Bronchial epithelial cell (primary cell): ENCODE measurements at regions not wholly inside any gene's neighbourhood (a gene's known extent, or its start where the extent isn't known, plus 50 kb on each side); places are given as distances from the start of the nearest gene placed in this dataset.
A peak's percentile ranks its signal among the peaks of the same experiment; 100 is the strongest.

Experiments
- DNase-seq: peaks from one replicate; pipeline ENCODE4 v3.0.0-alpha.2; 2010; ENCODE audit warnings: low read depth
- FAIRE-seq: peaks from 2 replicates; lab custom pipeline; 2011; peaks lifted over from hg19 to GRCh38; lab: Jason Lieb, UNC
- H3K27me3 ChIP-seq: 2 replicates; pipeline ENCODE4 v1.5.1; 2011; ENCODE audit warnings: low read length; ENCODE audit not compliant: control insufficient read depth, insufficient read depth
- H3K36me3 ChIP-seq: 2 replicates; pipeline ENCODE4 v1.5.1; 2011; ENCODE audit warnings: low read length; ENCODE audit not compliant: control insufficient read depth, insufficient read depth
- H3K4me3 ChIP-seq: 2 replicates; pipeline ENCODE4 v1.5.1; 2011; ENCODE audit warnings: mild to moderate bottlenecking, low read depth, low read length, control low read depth
- TF ChIP-seq, protein P1 (sequence below): IDR thresholded peaks from 2 replicates; pipeline ENCODE4 v1.5.1; 2011; ENCODE audit warnings: mild to moderate bottlenecking, moderate library complexity, low read length, control low read depth, inconsistent platforms; ENCODE audit not compliant: insufficient read depth, severe bottlenecking

DNA sequence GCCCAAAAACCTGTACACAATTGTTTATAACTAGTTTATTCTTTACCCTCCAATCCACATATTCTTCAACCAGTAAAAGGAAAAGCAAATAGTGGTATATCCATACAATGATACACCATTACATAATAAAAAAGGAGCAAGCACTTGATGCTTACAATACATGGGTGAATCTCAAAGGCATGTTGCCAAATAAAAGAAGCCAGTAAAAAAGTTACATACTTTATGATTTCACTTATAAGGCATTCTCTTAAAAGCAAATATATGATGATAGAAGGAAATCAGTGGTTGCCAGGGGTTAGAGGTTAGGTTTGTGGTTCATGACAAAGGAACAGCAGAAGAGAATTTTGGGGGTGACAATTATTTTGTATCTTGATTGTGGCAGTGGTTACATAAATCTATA lies 896.1 kb upstream of the LCORL start:
- H3K36me3 ChIP-seq = no peaks in the 10 kb centered on the region
- TF ChIP-seq, protein P1, sequence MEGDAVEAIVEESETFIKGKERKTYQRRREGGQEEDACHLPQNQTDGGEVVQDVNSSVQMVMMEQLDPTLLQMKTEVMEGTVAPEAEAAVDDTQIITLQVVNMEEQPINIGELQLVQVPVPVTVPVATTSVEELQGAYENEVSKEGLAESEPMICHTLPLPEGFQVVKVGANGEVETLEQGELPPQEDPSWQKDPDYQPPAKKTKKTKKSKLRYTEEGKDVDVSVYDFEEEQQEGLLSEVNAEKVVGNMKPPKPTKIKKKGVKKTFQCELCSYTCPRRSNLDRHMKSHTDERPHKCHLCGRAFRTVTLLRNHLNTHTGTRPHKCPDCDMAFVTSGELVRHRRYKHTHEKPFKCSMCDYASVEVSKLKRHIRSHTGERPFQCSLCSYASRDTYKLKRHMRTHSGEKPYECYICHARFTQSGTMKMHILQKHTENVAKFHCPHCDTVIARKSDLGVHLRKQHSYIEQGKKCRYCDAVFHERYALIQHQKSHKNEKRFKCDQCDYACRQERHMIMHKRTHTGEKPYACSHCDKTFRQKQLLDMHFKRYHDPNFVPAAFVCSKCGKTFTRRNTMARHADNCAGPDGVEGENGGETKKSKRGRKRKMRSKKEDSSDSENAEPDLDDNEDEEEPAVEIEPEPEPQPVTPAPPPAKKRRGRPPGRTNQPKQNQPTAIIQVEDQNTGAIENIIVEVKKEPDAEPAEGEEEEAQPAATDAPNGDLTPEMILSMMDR = no peak
- FAIRE-seq = no peak
- peak; percentile 49 for DNase-seq
- no peak overlapping the region for H3K4me3 ChIP-seq
- H3K27me3 ChIP-seq = no peaks in the 10 kb centered on the region

DNA sequence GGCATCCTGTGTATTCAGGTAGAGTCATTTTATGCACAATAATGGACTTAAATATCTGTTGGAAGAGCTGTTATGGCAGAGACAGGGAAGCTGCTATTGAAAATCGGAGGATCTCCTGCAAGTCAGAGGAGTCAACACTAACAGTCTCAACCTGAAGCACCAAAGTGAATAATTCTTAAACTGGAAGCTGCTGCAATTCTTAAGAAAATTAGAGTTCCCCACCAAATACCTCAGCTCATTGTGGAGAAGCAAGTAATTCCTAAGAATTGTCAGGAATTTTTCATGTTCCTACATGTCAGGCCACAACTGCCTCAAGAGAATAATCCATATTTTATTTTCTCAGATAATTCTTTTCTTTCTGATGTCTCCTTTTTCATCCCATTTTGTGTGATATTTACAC lies 892.6 kb upstream of the LCORL start:
- TF ChIP-seq, protein P1 = no peak
- no peak overlapping the region for H3K4me3 ChIP-seq
- DNase-seq (peak; percentile 57), FAIRE-seq (no peak)
- no peaks in the 10 kb centered on the region for H3K27me3 ChIP-seq
- no peaks in the 10 kb centered on the region for H3K36me3 ChIP-seq

DNA sequence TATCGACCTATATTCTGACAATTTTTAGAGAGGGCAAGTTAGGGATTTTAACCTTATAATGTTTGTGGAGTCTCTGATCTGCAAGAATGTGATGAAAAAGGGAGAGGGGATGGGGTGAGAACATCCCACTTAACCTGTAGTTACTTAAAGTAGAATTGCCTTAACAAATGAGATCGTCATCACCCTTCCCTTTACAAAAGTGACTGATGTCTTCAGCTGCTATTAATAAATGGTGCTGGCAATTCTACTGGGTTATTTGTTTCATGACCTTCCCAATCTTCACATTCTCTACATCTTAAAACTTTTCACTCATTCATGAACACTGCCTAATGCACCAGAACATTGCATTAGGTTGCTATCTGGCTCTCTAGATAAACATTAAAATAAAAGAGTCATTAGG lies 873.4 kb upstream of the LCORL start:
- H3K4me3 ChIP-seq = no peak overlapping the region
- H3K27me3 ChIP-seq = no peaks in the 10 kb centered on the region
- TF ChIP-seq, protein P1 = no peak
- no peak for DNase-seq
- H3K36me3 ChIP-seq = no peaks in the 10 kb centered on the region
- no peak for FAIRE-seq

DNA sequence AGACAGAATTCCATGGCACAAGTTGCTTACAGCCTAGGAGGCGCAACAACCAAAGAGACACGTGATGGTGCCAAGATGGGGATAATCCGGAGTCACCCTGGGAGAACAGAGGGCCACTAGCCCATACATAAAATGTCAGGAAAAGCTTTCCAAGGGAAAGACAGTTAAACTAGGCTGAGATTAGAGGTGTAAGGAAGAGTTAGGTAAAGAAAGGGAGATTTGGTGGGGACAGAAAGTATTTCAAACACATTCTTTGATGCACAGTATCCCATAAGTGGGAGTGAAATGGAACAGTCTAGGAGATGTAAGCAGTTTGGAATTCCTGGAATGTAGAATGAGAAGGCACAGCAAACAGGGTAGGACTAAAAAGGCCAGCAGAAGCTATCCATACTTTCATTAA lies 860.9 kb upstream of the LCORL start:
- Histone ChIP-seq H3K36me3 (no peaks in the 10 kb centered on the region), H3K4me3 (no peak overlapping the region), H3K27me3 (no peaks in the 10 kb centered on the region)
- TF ChIP-seq, protein P1 = no peak
- no peak for FAIRE-seq
- peak; percentile 74 for DNase-seq

DNA sequence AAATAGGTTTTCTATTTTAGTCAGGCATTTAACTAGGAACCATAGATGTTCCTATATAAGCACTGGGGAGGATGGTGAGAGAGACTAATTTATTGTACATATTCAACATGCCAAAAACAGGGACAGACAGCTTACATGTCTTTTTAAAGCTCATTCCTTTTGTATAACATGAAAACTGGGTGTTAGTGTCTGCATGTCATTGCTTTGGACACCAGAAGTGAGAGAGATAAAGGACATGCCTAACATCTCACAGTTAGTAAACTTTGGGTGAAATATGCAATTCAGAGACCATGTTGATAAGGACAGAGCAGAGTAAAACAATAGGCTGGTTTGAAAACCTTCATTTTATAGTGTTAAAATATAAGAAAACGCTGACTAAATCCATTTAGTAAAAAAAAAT lies 860.0 kb upstream of the LCORL start:
- FAIRE-seq (no peak), DNase-seq (no peak)
- no peaks in the 10 kb centered on the region for H3K27me3 ChIP-seq
- TF ChIP-seq, protein P1 = no peak
- no peaks in the 10 kb centered on the region for H3K36me3 ChIP-seq
- no peak overlapping the region for H3K4me3 ChIP-seq

DNA sequence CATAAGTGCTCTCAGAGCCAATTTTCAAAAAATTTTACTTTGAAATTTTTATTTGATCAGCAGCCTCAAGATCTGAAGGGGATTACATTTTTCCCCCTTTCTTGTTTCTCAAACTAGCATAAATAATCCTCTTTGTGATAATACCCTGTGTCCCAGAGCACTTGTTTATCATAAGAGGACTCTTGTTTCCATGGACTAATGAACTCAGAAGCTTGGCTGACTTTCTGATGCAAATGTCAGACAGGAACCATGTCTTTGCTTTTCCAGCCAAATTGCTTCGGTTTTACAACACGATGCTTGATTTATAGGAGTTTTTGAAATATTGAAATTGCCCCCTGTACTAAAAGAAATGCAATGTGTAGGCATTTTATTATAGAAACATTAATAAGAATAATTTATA lies 859.3 kb upstream of the LCORL start:
- no peak for FAIRE-seq
- Histone ChIP-seq H3K4me3 (no peak overlapping the region), H3K27me3 (no peaks in the 10 kb centered on the region), H3K36me3 (no peaks in the 10 kb centered on the region)
- no peak for DNase-seq
- TF ChIP-seq, protein P1 = no peak
